Stimulated activated CD4-positive, alpha-beta T cell treated with anti-CD3 and anti-CD28 coated beads, Interleukin-15, amount 100 ng/mL, for 1 hour (primary cell): ENCODE measurements at regions not wholly inside any gene's neighbourhood (a gene's known extent, or its start where the extent isn't known, plus 50 kb on each side); places are given as distances from the start of the nearest gene placed in this dataset.

Source experiments
- DNase-seq, 2 donors: peaks; one replicate each; pipeline ENCODE4 v3.0.0-alpha.2; 2020; ENCODE audit warnings: low read depth in 1 of 2, low spot score in 1 of 2

- DNase-seq = no peak
Measured at GRCh38 chr9:89765211-89765946, 160.6 kb downstream of the GADD45G start.

- DNase-seq = no peak
Measured at GRCh38 chr9:89766991-89767390, 162.2 kb downstream of the GADD45G start.

GRCh38 chr9:89768051-89768450 lies 163.2 kb downstream of the GADD45G start:
- DNase-seq = no peak

GRCh38 chr9:89768650-89769071 lies 163.8 kb downstream of the GADD45G start:
- DNase-seq = no peak

- DNase-seq = no peak
Measured at GRCh38 chr9:89770531-89771174, 165.8 kb downstream of the GADD45G start.

GRCh38 chr9:89771205-89771604 lies 166.4 kb downstream of the GADD45G start:
- DNase-seq = no peak

GRCh38 chr9:89773170-89773569 lies 168.4 kb downstream of the GADD45G start:
- DNase-seq = no peak

GRCh38 chr9:89774858-89775370 lies 170.1 kb downstream of the GADD45G start:
- DNase-seq = no peak

- no peak for DNase-seq
Measured at GRCh38 chr9:89775641-89776040, 170.8 kb downstream of the GADD45G start.

GRCh38 chr9:89776795-89777525 lies 172.1 kb downstream of the GADD45G start:
- DNase-seq = no peak

- DNase-seq = no peak
Measured at GRCh38 chr9:89777544-89777943, 172.7 kb downstream of the GADD45G start.

- no peak for DNase-seq
Measured at GRCh38 chr9:89778100-89779090, 173.6 kb downstream of the GADD45G start.

GRCh38 chr9:89779405-89780203 lies 174.8 kb downstream of the GADD45G start:
- no peak for DNase-seq

- no peak for DNase-seq
Measured at GRCh38 chr9:89780959-89781358, 176.1 kb downstream of the GADD45G start.

- DNase-seq = no peak
Measured at GRCh38 chr9:89781838-89782540, 177.2 kb downstream of the GADD45G start.

GRCh38 chr9:89786655-89787054 lies 181.8 kb downstream of the GADD45G start:
- no peak for DNase-seq

GRCh38 chr9:89787595-89787994 lies 182.8 kb downstream of the GADD45G start:
- no peak for DNase-seq

- DNase-seq = no peak
Measured at GRCh38 chr9:89788434-89788833, 183.6 kb downstream of the GADD45G start.

- DNase-seq = no peak
Measured at GRCh38 chr9:89789922-89790510, 185.2 kb downstream of the GADD45G start.
